ENCODE measurements at regions not wholly inside any gene's neighbourhood (a gene's known extent, or its start where the extent isn't known, plus 50 kb on each side); places are given as distances from the start of the nearest gene placed in this dataset.

DNA sequence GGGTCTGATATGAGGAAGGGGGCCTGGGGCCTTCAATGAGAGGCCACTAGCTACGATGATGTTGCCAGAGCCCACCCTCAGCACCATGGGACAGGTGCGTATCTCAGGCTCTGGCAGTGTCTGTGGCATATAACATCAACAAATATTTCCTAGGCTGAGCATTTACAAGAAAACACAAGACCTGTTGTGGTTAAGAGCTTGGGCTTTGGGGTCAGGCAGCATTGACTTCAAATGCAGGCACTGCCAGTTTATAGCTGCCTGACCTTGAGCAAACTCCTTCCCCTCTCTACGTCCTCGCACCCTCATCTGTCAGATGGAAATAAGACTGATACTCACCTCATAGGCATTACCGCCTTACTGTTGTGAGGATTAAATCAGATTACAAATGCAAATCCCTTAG is 156.0 kb downstream of the KATNAL1 start:
- no peaks in the 10 kb centered on the region for H3K4me1 ChIP-seq
- no peak for DNase-seq
- no peaks in the 10 kb centered on the region for H3K9me3 ChIP-seq

DNA sequence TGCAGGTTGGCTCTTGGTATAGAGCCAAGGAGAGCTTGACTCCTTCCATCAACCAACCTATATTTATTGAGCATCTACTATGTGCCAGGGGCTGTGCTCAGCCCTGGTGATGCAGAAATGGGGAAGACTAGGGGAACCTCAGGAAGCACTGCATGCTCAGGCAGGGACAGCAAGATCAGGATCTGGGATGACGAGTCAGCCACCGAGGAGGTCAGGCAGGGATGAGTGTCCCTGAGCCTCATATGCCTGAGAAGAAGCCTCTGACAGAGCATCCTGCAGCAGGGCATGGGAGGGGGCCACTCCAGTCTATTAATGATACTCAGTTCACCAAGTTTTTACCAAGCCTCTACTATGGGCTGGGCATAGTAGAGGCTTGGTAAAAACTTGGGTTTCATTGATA is 158.1 kb downstream of the KATNAL1 start:
- no peaks in the 10 kb centered on the region for H3K9me3 ChIP-seq
- intact Hi-C loops (cut with DNase I) = no loop called here
- ATAC-seq = no peak

More for the DNA sequence above, 156.0 kb downstream of the KATNAL1 start:
- TF ChIP-seq, protein P1, sequence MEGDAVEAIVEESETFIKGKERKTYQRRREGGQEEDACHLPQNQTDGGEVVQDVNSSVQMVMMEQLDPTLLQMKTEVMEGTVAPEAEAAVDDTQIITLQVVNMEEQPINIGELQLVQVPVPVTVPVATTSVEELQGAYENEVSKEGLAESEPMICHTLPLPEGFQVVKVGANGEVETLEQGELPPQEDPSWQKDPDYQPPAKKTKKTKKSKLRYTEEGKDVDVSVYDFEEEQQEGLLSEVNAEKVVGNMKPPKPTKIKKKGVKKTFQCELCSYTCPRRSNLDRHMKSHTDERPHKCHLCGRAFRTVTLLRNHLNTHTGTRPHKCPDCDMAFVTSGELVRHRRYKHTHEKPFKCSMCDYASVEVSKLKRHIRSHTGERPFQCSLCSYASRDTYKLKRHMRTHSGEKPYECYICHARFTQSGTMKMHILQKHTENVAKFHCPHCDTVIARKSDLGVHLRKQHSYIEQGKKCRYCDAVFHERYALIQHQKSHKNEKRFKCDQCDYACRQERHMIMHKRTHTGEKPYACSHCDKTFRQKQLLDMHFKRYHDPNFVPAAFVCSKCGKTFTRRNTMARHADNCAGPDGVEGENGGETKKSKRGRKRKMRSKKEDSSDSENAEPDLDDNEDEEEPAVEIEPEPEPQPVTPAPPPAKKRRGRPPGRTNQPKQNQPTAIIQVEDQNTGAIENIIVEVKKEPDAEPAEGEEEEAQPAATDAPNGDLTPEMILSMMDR (IDR thresholded peaks at IDR 0.05) = no peak
- Histone ChIP-seq H3K36me3 (no peaks in the 10 kb centered on the region), H3K27ac (no peak overlapping the region), H3K4me3 (no peak overlapping the region), H3K27me3 (no peaks in the 10 kb centered on the region)
- intact Hi-C loops (cut with DNase I) = no loop called here
- ATAC-seq = no peak

DNA sequence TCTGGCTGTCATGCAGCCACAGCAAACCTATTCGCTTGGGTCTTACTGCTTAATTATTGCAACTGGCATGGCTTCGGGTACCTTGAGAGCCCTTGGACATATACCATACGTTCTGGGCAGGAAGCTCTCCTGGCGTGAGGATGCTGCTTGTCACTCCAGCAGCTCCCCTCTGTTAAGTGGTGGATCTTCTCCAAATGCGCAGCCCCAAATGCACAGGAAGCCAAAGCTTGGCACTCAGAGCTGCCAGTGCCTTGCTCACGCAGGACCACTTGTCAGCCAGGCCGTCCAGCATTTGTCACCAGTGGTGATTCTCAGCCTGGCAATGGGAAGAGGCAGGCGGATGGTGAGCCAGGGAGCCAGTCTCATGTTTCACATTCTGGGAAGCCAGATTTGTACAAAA is 158.6 kb downstream of the KATNAL1 start:
- Histone ChIP-seq H3K27ac (no peak overlapping the region), H3K4me3 (no peak overlapping the region), H3K4me1 (no peaks in the 10 kb centered on the region), H3K9me3 (no peaks in the 10 kb centered on the region), H3K27me3 (no peaks in the 10 kb centered on the region), H3K36me3 (no peaks in the 10 kb centered on the region)
- ATAC-seq = no peak
- no peak for DNase-seq
- intact Hi-C loops (cut with DNase I) = no loop called here
- TF ChIP-seq, protein P1 (IDR thresholded peaks at IDR 0.05) = no peak

More for the DNA sequence above, 158.1 kb downstream of the KATNAL1 start:
- no peaks in the 10 kb centered on the region for H3K27me3 ChIP-seq
- no peak overlapping the region for H3K4me3 ChIP-seq
- TF ChIP-seq, protein P1 (IDR thresholded peaks at IDR 0.05) = no peak
- H3K4me1 ChIP-seq = no peaks in the 10 kb centered on the region
- H3K27ac ChIP-seq = no peak overlapping the region
- no peaks in the 10 kb centered on the region for H3K36me3 ChIP-seq
- DNase-seq = no peak

DNA sequence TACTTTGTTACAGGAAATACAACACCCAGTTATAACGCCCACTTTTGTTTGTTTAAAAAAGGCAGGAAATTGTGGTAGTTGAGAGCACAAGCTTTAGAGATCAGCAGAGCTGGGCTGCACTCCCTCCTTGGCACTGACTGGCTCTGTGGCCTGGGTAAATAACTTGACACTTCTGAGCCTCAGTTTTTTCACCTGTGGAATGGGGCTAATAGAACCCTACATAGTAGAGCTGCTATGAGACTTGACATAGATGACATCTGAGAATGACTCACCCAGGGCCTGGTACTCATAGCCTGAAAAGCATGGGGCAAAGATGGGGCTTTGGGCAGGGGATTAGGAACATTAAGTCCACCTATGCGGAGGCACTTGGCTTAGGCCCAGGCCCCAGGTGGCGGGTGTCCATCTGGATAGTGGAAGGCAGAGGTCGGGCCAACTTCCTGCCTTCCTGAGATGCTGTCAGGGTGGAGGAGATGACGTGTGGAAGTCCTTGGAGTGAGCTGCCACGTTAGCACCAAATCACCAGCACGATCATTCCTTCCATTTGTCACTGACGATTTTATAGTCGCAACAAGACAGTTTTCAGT is 159.1 kb downstream of the KATNAL1 start:
- intact Hi-C loops (cut with DNase I) = no loop called here
- Histone ChIP-seq H3K36me3 (no peaks in the 10 kb centered on the region), H3K27me3 (no peaks in the 10 kb centered on the region), H3K4me3 (no peak overlapping the region), H3K4me1 (no peaks in the 10 kb centered on the region), H3K9me3 (no peaks in the 10 kb centered on the region), H3K27ac (no peak overlapping the region)
- DNase-seq (no peak), ATAC-seq (peak; percentile 55)
- TF ChIP-seq, protein P1 (IDR thresholded peaks at IDR 0.05) = no peak

DNA sequence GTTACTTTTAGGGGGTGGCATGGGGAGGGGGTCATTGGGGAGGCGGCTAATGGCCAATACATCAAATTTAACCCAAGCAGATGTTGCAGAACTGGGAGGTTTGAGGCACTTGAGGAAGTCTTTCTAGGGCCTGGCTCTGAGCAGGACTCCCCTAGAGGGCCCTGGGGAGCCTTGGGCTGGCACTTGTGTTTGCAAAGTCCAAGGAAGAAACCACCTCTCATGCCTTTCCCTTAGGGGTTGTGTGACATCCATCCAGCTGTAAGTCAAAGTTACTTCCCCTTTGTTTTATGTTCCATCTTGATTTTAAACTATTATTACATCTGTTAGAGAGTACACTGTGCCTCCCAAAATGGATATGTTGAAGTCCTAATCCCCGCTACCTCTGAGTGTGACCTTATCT is 159.9 kb downstream of the KATNAL1 start:
- intact Hi-C loops (cut with DNase I) = no loop called here
- peak overlapping the region; percentile 14 for H3K27ac ChIP-seq
- ATAC-seq (no peak), DNase-seq (no peak)
- no peaks in the 10 kb centered on the region for H3K36me3 ChIP-seq
- TF ChIP-seq, protein P1 (IDR thresholded peaks at IDR 0.05) = no peak
- no peaks in the 10 kb centered on the region for H3K27me3 ChIP-seq
- H3K4me1 ChIP-seq = peaks cover 4% of the 10 kb centered on the region
- H3K9me3 ChIP-seq = no peaks in the 10 kb centered on the region
- H3K4me3 ChIP-seq = no peak overlapping the region

DNA sequence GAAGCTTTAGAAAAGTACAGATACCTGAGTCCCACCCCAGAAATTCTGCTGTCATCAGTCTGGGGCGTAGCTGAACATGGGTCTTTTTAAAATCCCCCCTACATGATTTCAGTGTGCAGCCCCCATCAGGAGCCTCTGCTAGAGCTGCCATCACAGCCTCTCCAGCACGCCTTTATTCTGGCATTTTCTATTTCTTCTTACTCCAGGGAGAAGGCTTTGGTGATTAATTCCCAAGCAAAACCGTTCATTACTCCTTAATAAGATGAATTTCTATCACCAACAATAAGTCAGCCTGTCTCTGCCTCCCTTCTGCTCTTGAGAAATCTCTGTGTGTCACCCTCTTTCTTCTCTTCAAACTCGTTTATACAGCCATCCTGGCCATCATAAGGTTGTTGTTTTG is 160.3 kb downstream of the KATNAL1 start:
- Histone ChIP-seq H3K9me3 (no peaks in the 10 kb centered on the region), H3K4me3 (no peak overlapping the region), H3K27ac (no peak overlapping the region), H3K4me1 (peaks cover 7% of the 10 kb centered on the region), H3K27me3 (no peaks in the 10 kb centered on the region), H3K36me3 (no peaks in the 10 kb centered on the region)
- no peak for DNase-seq
- TF ChIP-seq, protein P1 (IDR thresholded peaks at IDR 0.05) = no peak
- no peak for ATAC-seq
- intact Hi-C loops (cut with DNase I) = no loop called here

All from upper lobe of right lung (tissue), 1 donor.